IPS-11a (cell line): ENCODE measurements at regions not wholly inside any gene's neighbourhood (a gene's known extent, or its start where the extent isn't known, plus 50 kb on each side); places are given as distances from the start of the nearest gene placed in this dataset.

Experiments
- H3K4me3 ChIP-seq: one replicate; pipeline ENCODE4 v1.5.1; 2013; ENCODE audit warnings: low read depth, low read length, control low read depth

DNA sequence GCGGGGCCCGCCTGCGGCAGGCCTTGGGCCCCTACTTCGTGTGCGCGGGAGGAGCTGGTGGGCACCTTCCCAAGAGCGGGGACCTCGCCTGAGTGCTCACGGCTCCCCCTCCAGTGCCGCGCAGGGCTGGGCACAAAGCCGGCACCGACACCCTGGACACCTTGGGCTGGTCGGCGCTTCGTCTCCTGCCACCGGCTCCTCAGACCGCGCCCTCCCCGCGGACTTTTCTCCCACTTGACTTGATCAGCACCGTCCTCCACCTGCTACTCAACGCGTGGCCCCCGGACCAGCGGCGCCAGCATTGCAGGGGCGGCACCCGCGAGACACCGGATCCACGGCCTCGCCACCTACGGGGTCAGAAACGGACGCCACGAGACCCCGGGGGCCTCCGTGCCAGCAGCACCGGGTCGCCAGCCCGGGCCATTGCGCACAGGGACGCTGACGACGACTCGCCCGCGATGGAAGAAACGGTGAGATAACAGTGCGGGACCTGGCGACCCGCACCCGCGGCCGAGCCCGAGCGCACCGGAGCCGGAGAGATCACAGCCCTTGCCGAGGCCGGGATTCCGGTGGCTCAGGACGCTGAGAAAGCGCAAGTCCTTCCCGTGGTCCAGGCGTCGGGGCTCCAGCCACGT, 154.2 kb downstream of the DLL1 start:
- H3K4me3 ChIP-seq, result no peak overlapping the region

DNA sequence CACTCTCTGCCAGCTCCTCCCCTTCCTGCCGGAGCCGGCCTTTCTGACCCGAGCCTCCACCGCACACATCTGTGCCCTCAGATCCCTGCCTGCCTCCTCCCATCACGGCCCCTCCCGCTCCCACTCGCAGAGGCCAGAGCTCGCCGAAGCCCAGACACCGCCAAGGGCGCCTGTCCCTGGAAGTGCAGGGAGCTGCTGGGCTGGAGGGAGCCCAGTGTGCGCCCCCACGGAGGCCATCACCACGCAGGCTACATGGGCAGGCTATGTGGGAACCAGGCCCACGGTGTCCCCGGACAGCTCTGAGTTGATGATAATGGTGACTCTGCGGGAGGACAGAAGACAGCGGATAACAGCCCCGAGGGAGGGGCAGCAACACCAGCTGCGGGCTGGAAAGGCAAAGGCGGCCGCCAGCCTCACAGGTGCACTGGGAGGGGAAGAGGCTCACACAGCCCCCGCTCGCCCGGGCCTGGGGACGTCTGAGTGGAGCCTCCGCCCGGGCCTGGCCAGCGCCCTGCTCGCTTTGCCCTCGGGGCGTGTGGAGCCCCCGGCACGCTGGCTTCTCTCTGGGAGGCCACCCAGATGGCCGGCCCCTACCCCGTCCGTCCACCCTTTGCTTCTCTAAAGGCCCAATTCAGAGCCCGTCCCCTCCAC, 154.9 kb downstream of the DLL1 start:
- no peak overlapping the region for H3K4me3 ChIP-seq

DNA sequence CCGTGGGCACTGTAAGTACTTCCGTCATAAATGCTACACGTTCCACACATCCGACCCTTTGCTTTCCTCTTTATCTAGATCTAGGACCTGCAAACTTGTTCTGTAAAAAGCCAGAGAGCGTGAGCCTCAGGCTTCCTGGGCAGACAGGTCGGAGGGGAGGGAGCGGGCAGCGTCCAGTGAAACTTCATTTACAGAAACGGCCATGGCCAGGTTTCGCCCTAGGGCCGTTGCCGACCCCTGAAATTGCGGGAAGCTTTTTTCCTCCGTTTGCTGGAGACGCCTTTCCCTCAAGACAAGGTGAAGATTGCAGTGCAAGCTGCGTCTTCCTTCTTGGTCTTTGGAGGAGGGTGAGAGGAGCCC, 155.4 kb downstream of the DLL1 start:
- no peak overlapping the region for H3K4me3 ChIP-seq

DNA sequence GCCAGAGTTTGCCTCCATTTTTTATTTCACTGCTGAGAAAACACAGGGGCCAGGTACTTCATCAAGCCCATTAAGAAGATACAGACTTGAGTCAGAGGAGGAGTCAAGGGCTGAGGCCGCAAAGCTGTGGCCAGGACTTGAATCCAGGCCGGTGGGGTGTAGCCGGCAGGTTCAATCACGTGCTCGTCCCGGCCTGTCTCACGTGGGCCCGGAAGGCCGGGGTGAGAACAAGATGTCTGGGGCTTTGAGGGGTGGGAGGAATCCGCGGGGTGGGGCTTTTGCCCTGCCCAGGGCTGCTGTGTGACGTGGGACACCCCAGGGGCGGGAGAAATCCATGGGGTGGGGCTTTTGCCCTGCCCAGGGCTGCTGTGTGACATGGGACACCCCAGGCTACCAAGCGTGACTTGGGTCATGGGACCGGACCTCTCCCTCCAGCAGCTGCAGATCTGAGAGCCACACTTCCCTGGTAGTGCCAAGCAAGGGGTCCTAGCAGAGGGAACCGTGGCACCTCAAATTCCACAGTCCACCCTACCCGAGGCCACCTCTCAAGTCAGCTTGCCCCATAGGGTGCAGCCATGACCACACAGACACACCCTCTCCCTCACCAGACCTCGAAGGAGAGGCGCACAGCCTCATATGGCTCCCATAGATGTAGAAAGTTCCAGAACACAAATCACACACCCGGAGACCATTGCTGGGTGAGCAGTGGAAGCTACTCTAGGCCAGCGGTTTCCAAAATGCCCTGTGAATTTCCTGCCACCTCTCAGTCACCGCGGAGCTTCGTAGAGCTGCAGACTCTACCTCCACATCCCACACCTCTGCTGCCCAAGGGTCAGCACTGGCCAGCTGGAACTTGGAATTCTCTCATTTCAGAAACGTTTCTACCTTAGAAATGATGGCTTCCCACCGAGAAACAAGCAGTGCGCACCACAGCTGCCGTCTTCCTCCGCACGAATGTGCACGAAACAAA, 156.1 kb downstream of the DLL1 start:
- H3K4me3 ChIP-seq, result no peak overlapping the region

DNA sequence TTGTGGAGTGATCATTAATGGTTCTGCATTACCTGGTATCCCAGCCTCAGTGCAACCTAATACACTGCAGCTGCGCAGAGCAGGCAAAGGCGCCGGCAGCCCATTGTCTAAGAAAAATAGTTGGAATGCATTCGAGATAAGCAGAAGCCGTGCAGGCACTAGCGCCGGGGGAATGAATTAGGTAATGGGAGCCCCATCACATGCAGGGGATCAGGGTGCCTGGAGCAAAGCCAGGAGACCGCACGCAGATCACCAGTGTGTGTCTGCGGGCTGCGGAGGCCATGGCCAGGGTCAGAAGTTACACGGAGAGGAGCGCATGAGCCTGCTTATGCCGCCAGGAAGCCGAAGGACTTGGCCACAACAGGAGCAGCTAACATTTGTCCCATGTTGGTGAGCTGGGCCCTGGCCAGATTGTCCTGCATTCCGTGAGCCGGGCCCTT, 156.8 kb downstream of the DLL1 start:
- H3K4me3 ChIP-seq, result no peak overlapping the region

DNA sequence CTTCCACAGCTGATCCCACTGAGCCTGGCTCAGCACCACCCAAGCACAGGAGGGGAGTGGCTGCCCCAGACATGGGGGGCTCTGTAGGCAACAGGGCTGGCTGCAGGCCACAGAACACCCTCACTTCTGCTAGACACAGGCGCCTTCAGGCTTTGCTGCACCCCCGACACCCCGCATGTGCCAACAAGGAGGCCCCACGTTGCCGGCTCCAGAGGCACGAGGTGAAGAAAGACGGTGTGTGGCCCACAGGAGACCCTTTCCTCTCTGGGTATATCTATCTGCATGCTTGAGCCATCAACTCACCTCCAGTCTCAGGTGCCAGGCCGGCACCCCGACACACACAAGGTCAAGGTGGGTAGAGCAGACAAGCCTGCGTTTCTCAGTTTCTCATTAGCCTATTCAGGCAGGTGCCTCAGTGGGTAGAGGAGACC, 158.3 kb downstream of the DLL1 start:
- no peak overlapping the region for H3K4me3 ChIP-seq

DNA sequence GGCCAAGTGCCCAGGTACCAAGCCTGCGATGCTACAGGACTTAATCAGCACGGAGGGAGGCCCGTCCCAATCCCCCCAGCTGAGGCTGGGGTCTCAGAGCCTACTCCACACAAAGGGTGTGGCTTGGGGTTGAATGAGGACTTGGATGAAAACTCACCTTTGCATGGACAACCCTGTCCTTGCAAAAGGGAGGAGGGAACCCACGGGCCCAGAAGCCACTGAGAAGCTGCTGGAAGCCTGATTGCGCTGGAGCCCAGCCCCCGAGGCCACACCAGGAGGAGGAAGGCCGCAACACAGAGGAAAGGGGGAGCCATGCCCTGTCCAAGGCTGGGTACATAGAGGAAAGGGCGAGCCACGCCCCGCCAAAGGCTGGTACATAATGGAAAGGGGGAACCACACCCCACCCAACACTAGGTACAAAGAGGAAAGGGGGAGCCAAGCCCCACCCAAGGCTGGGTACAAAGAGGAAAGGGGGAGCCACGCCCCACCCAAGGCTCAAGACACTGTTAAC, 158.8 kb downstream of the DLL1 start:
- H3K4me3 ChIP-seq, result no peak overlapping the region

DNA sequence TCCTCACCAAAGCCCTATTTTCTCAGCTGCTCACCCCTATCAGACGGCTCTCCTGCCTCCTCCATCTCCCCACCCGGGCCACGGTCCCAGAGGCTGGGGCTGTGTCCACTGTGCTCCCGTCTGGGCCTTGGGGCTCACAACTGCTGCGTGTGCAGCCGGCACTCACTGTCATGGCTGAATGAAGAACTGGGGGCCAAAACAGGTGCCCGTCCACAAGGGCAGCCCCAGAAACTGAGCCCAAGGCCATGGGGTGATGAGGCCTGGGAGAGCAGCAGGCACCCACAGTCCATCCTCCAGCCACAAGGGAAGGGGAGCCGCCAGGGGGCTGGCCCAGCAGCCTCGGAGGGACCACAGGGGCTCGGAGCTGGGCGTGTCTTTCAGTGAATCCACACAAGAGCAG, 159.5 kb downstream of the DLL1 start:
- H3K4me3 ChIP-seq, result no peak overlapping the region

DNA sequence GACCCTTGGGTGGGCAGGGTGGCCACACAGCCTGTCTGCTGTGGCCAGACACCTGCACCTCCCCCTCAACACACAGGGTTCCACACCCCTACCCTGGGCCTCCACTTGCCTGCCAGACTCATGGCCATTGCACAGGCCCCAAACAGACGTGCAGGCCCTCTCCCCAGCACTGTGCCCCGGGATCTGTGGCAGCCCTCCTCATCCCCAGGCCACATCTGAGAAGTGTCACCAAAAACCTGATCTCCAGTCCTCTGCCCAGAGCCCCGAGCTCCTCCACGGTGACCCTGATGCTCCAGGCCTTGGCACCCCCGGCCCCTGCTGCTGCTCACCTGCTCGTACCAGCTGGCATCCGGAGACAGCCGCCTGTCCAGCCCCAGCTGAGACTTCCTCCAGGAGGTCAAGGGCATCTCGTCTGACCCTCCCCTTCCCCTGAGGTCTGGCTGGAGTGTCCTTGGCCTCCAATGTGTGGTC, 160.1 kb downstream of the DLL1 start:
- no peak overlapping the region for H3K4me3 ChIP-seq

DNA sequence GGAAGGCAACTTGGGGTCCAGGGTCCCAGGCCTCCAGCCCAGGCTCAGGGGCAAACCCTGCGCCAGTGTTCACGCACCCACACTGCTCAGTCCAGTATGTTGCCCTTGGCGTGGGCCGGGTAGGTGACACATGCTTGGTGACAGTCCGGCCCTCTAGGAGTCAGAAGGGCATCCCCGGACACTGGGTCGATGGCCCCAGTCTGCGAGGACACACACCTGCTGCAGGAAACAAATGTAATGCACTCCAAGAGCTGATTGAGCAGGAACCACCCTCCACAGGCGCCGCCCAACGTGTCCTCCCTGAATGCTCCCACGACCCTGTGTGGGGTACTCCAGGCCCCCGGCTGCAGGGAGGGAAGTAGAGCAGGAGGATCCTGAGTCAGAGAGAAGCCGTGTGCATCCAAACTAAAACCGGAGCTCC, 160.7 kb downstream of the DLL1 start:
- H3K4me3 ChIP-seq, result no peak overlapping the region

DNA sequence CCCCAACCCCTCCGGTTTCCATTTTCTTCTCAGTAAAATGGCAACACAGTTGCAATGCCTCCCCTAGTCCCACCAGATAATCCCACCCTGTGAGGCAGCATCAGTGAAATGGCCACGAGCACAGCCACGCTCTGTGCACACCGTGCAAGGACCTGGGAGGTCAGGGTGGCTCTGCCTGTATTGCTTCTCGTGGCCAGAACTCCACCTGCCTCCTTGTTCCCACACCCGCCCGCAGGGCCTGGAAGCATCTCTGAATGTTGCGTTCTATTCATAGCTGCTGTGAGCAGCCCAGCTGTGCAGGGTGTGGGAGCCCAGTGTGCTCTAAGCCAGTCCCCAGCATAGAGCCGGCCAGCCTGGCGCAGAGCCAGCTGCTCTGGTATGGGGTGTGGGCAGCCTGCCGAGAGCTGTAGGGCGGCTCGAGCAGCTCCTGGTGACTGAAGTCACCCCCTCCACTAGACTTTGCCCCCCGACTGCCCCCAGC, 161.1 kb downstream of the DLL1 start:
- H3K4me3 ChIP-seq, result no peak overlapping the region

DNA sequence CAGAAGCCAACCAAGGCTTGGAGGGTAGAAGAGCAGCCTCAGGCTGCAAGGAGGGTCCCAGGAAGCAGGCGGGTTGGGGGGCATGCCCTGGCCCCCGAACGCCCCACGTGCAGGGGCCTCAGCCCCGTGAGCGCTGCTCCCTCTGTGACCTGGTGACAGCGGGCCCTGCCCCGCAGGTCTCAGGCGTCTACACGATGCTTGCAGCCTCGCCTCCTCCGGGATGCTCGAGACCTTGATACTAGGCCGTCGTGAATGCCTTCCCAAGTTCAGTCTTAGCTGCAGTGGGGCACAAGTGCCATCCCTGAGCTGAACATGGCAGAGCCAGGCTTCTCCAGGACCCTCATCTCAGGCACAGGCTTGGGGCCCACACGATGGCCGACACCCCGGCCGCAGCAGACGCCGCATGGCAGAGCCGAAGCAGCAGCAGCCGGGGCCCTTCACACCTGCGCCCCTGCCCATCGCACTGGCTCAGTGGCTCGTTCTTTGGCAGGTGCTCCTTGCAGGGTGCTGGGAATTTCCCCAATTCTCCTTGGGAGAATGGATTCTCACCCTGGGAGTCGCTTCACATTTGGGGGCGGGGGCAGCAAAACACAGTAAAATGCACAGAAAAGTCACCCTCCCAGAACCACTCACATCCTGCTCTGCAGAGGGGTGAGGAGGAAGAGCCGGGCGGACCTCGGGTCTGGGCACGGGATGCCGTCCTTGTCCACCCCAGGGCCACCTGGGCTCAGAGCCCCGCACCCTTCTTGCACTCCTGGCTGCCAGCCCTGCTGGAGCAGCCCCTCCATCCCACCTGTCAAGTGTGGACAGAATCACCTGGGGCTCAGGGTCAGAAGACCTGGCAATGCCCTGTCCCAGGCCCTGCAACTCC, 161.8 kb downstream of the DLL1 start:
- no peak overlapping the region for H3K4me3 ChIP-seq

DNA sequence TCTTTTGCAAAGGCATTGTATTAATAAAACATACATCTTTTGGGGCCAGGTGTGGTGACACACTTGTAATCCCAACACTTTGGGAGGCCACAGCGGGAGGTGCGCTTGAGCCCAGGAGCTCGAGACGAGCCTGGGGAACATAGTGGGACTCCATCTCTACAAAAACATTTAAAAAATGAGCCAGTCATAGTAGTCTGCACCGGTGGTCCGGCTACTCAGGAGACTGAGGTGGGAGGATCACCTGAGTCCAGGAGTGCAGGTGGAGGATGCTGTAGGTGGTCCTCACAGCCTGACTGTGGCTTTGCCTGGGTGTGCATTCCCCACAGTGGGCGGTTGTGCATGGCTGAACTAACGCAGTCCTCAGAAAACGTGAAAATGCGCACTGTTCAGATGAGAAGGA, 162.5 kb downstream of the DLL1 start:
- no peak overlapping the region for H3K4me3 ChIP-seq

DNA sequence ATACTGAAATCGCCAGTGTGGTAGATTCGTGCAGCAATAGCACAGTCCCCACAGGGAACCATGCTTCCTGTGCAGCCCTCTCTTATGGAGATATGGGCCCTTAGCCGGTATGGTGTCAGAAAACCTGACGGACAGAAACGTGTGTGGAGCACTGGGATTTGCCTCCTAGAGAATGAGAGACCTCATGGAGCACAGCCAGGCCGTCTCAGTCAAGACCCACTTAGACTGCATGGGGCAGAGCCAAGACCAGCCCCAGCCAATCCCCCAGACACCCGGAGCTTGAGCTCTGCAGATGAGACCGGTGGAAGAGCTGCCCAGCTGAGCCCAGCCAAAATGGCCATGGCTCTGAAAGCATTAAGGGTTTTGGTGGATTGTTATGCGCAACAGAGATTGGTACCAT, 163.7 kb downstream of the DLL1 start:
- H3K4me3 ChIP-seq, result no peak overlapping the region

DNA sequence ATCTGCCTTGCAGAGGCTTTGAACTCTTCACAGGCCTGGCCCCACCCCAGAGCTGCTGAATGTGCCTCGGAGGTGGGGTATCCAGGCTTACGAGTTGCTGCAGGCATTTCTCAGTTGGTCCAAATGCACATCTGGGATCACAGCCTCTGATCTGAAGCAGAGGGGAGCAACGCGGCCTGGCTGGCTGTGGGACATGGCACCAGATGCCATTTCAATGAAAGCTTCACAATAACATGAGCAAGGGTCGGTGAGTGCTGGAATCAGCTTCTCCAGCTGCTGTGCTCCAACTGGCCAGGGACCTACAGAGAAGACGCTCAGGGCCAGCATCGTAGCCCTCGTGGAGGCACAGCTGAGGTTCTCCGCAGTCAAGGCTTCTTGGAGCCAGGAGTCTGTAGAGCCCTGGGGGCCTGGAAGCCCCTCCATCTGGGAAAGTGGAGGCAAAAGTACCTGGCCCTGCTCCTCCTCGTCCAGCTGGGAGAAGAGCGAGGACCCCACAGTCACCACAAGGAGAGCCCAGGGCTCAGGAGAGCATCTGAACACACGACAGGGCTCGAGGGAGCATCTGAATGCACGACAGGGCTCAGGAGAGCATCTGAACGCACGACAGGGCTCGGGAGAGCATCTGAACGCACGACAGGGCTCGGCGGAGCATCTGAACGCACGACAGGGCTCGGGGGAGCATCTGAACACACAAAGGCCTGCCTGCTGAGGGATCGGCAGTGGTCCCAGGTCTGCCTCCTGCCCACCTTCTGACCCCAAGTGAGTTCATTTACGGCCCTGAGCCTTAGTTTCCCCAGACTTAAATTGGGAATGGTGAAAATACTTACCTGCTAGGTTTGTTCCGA, 165.2 kb downstream of the DLL1 start:
- no peak overlapping the region for H3K4me3 ChIP-seq

DNA sequence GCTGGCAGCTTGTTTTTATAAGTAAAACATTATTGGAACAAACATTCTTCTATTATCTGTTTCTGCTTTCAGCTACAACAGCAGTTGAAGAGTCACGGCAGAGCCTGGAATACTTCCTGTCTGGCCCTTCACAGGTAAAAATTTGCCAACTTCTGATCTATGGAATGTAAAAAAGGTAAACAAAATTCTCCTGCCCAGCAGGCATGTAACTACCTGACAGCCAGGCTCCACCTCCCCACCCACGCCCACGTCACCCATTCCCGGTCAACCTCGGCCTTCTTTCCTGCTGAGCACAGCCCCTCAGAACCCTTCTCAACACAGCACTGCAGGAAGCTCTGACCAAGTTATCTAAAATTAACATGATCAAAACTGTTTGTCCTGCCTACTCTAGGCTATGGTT, 166.0 kb downstream of the DLL1 start:
- H3K4me3 ChIP-seq, result no peak overlapping the region

DNA sequence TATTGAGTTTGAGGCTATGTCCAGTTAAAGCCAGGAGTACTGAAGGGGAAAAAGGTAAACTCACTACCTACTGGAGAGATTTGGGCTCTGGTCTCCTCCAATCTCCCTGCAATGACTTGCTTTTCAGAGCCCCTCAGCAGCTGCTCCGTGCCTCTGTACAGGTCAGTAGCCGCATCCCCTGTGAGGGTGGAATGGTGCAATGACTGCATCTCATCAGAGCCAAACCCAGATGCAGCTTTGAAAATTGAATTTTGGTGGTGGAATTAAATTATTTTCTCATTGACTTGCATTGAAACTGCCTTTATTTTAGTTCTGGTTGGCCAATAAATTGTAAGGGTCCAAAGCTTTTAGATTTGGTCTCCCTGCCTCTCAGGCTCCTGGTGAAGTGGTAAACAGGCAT, 166.7 kb downstream of the DLL1 start:
- H3K4me3 ChIP-seq, result no peak overlapping the region

DNA sequence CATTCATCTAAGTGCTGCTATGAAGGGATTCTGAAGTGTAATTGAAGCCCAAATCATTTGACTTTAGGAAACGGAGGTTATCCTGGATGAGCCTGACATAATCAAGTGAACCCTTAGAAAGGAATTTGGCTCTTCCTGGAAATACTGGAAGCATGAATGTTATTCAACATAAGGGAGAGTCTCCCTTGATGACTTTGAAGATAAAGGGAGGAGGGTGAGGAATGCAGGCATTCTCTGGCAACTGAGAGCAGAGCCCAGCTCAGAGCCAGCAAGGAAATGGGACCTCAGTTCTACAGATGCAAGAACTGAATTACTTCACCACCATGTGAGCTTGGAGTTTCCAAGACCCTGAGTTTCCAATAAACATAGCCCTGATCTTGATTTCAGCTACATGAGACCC, 168.2 kb downstream of the DLL1 start:
- H3K4me3 ChIP-seq, result no peak overlapping the region
